Gastrocnemius medialis (tissue), 4 donors: ENCODE measurements at regions not wholly inside any gene's neighbourhood (a gene's known extent, or its start where the extent isn't known, plus 50 kb on each side); places are given as distances from the start of the nearest gene placed in this dataset.

Source experiments
- CTCF ChIP-seq, 5 experiments: fragments of 450-650 bp in 3 of 5; fragments of 200-600 bp in 2 of 5; sonication (generic) in 2 of 5; IDR thresholded peaks in 4 of 5; conservative IDR thresholded peaks in 1 of 5; 1 replicate in 4 of 5; 2 replicates in 1 of 5; pipeline ENCODE4 v1.5.1; 2016 to 2019; ENCODE audit warnings: antibody characterized with exemption in 5 of 5, mild to moderate bottlenecking in 3 of 5, moderate library complexity in 3 of 5
- POLR2A ChIP-seq, 2 donors: fragments of 450-650 bp; IDR thresholded peaks; one replicate each; pipeline ENCODE4 v1.6.1; 2017; ENCODE audit warnings: antibody characterized with exemption in 2 of 2, mild to moderate bottlenecking in 2 of 2, moderate library complexity in 2 of 2

- TF ChIP-seq CTCF (IDR thresholded peaks at IDR 0.05 in 4 of 5, conservative IDR thresholded peaks at IDR 0.05 in 1 of 5) (no peak), POLR2A (IDR thresholded peaks at IDR 0.05) (no peak)
Measured at GRCh38 chr3:124163689-124164088, 171.8 kb upstream of the ROPN1 start.
